GM23248 (cell line): ENCODE measurements at regions not wholly inside any gene's neighbourhood (a gene's known extent, or its start where the extent isn't known, plus 50 kb on each side); places are given as distances from the start of the nearest gene placed in this dataset.

Source experiments
- EZH2 ChIP-seq: fragments of 200-600 bp; sonication (generic); IDR thresholded peaks from 2 replicates; pipeline ENCODE4 v1.6.1; 2018; ENCODE audit warnings: antibody characterized with exemption, mild to moderate bottlenecking; ENCODE audit not compliant: insufficient read depth, poor library complexity, severe bottlenecking
- EZH2phosphoT487 ChIP-seq: fragments of 200-600 bp; sonication (generic); IDR thresholded peaks from 2 replicates; pipeline ENCODE4 v1.6.1; 2018; ENCODE audit warnings: antibody characterized with exemption, moderate library complexity, mild to moderate bottlenecking, low read depth; ENCODE audit not compliant: insufficient read depth

GRCh38 chr10:128443925-128444518 lies 317.8 kb upstream of the MKI67 start:
- TF ChIP-seq EZH2 (no peak), EZH2phosphoT487 (no peak)
